ENCODE measurements at regions not wholly inside any gene's neighbourhood (a gene's known extent, or its start where the extent isn't known, plus 50 kb on each side); places are given as distances from the start of the nearest gene placed in this dataset.

GRCh38 chr4:25550376-25551030 is 105.1 kb upstream of the SLC34A2 start:
- Mint-ChIP-seq H3K36me3 (ENCODE audit: low read depth) (no peaks in the 10 kb centered on the region), H3K27ac (no peak overlapping the region), H3K27me3 (ENCODE audit: insufficient read depth, low read depth, poor library complexity) (peaks cover 1% of the 10 kb centered on the region), H3K9me3 (no peaks in the 10 kb centered on the region), H3K4me1 (no peaks in the 10 kb centered on the region; the same call in 2 of the 3 replicates), H3K4me3 (no peak overlapping the region)
- Histone ChIP-seq H4K20me1 (replicated peaks; ENCODE audit: insufficient read depth) (no peaks in the 10 kb centered on the region), H2AFZ (no peak overlapping the region), H3K27ac (ENCODE audit: low read depth) (no peak overlapping the region), H3K4me1 (ENCODE audit: insufficient read depth) (no peaks in the 10 kb centered on the region; the same call in 1 of the 2 replicates), H3K4me3 (no peak overlapping the region), H3F3A (replicated peaks; ENCODE audit: low read depth) (no peaks in the 10 kb centered on the region), H3K9me2 (ENCODE audit: insufficient read depth) (no peaks in the 10 kb centered on the region), H3K36me3 (ENCODE audit: insufficient read depth) (no peaks in the 10 kb centered on the region), H3K4me2 (no peak overlapping the region), H3K79me2 (replicated peaks; ENCODE audit: insufficient read depth) (no peaks in the 10 kb centered on the region), H3K27me3 (ENCODE audit: insufficient read depth) (no peaks in the 10 kb centered on the region)
- ATAC-seq (no peak), DNase-seq (ENCODE audit: low spot score) (no peak)
- TF ChIP-seq, protein P1, sequence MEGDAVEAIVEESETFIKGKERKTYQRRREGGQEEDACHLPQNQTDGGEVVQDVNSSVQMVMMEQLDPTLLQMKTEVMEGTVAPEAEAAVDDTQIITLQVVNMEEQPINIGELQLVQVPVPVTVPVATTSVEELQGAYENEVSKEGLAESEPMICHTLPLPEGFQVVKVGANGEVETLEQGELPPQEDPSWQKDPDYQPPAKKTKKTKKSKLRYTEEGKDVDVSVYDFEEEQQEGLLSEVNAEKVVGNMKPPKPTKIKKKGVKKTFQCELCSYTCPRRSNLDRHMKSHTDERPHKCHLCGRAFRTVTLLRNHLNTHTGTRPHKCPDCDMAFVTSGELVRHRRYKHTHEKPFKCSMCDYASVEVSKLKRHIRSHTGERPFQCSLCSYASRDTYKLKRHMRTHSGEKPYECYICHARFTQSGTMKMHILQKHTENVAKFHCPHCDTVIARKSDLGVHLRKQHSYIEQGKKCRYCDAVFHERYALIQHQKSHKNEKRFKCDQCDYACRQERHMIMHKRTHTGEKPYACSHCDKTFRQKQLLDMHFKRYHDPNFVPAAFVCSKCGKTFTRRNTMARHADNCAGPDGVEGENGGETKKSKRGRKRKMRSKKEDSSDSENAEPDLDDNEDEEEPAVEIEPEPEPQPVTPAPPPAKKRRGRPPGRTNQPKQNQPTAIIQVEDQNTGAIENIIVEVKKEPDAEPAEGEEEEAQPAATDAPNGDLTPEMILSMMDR (conservative IDR thresholded peaks at IDR 0.05; ENCODE audit: low read depth in 2 of 2): no peak
- TF ChIP-seq EZH2 (IDR thresholded peaks at IDR 0.05; ENCODE audit: low read depth, unreplicated experiment) (no peak), NANOG (IDR thresholded peaks at IDR 0.05; ENCODE audit: borderline replicate concordance) (no peak), CREB1 (CRISPR knock-in tag; IDR thresholded peaks at IDR 0.05; ENCODE audit: low read depth) (no peak), ZNF331 (CRISPR knock-in tag; IDR thresholded peaks at IDR 0.05; ENCODE audit: low read depth) (no peak)

GRCh38 chr4:25551605-25552004 is 104.0 kb upstream of the SLC34A2 start:
- H3K79me2 ChIP-seq (replicated peaks; ENCODE audit: insufficient read depth): no peaks in the 10 kb centered on the region
- Mint-ChIP-seq H3K27ac (no peak overlapping the region), H3K9me3 (no peaks in the 10 kb centered on the region), H3K4me3 (no peak overlapping the region), H3K27me3 (ENCODE audit: insufficient read depth, low read depth, poor library complexity) (peaks cover 1% of the 10 kb centered on the region), H3K36me3 (ENCODE audit: low read depth) (no peaks in the 10 kb centered on the region), H3K4me1 (no peaks in the 10 kb centered on the region; the same call in 2 of the 3 replicates)
- H3K27ac ChIP-seq (ENCODE audit: low read depth): no peak overlapping the region
- H3F3A ChIP-seq (replicated peaks; ENCODE audit: low read depth): no peaks in the 10 kb centered on the region
- no peak for TF ChIP-seq POLR2AphosphoS5 (IDR thresholded peaks at IDR 0.05; ENCODE audit: low read depth)
- no peak for TF ChIP-seq NANOG (IDR thresholded peaks at IDR 0.05; ENCODE audit: borderline replicate concordance)
- no peak for TF ChIP-seq ZNF331 (CRISPR knock-in tag; IDR thresholded peaks at IDR 0.05; ENCODE audit: low read depth)
- no peak for TF ChIP-seq CREB1 (CRISPR knock-in tag; IDR thresholded peaks at IDR 0.05; ENCODE audit: low read depth)
- no peak for TF ChIP-seq ZNF114 (CRISPR knock-in tag; IDR thresholded peaks at IDR 0.05)
- no peak for TF ChIP-seq EZH2 (IDR thresholded peaks at IDR 0.05; ENCODE audit: low read depth, unreplicated experiment)
- TF ChIP-seq, protein P2, sequence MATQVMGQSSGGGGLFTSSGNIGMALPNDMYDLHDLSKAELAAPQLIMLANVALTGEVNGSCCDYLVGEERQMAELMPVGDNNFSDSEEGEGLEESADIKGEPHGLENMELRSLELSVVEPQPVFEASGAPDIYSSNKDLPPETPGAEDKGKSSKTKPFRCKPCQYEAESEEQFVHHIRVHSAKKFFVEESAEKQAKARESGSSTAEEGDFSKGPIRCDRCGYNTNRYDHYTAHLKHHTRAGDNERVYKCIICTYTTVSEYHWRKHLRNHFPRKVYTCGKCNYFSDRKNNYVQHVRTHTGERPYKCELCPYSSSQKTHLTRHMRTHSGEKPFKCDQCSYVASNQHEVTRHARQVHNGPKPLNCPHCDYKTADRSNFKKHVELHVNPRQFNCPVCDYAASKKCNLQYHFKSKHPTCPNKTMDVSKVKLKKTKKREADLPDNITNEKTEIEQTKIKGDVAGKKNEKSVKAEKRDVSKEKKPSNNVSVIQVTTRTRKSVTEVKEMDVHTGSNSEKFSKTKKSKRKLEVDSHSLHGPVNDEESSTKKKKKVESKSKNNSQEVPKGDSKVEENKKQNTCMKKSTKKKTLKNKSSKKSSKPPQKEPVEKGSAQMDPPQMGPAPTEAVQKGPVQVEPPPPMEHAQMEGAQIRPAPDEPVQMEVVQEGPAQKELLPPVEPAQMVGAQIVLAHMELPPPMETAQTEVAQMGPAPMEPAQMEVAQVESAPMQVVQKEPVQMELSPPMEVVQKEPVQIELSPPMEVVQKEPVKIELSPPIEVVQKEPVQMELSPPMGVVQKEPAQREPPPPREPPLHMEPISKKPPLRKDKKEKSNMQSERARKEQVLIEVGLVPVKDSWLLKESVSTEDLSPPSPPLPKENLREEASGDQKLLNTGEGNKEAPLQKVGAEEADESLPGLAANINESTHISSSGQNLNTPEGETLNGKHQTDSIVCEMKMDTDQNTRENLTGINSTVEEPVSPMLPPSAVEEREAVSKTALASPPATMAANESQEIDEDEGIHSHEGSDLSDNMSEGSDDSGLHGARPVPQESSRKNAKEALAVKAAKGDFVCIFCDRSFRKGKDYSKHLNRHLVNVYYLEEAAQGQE (IDR thresholded peaks at IDR 0.05; ENCODE audit: unreplicated experiment): no peak
- H2AFZ ChIP-seq: no peak overlapping the region
- no peaks in the 10 kb centered on the region for H3K9me2 ChIP-seq (ENCODE audit: insufficient read depth)
- H3K4me2 ChIP-seq: no peak overlapping the region
- no peak for ATAC-seq
- H3K27me3 ChIP-seq (ENCODE audit: insufficient read depth): no peaks in the 10 kb centered on the region
- no peak for DNase-seq (ENCODE audit: low spot score)
- no peak overlapping the region for H3K4me3 ChIP-seq
- H4K20me1 ChIP-seq (replicated peaks; ENCODE audit: insufficient read depth): no peaks in the 10 kb centered on the region
- no peaks in the 10 kb centered on the region; the same call in 1 of the 2 replicates for H3K4me1 ChIP-seq (ENCODE audit: insufficient read depth)
- H3K36me3 ChIP-seq (ENCODE audit: insufficient read depth): no peaks in the 10 kb centered on the region
